HFFc6 (cell line): ENCODE measurements at regions not wholly inside any gene's neighbourhood (a gene's known extent, or its start where the extent isn't known, plus 50 kb on each side); places are given as distances from the start of the nearest gene placed in this dataset.

Source experiments
- DNase-seq: peaks from one replicate; pipeline ENCODE4 v3.0.0-alpha.2; 2018
- H3K27ac Mint-ChIP-seq: 2 replicates; pipeline ENCODE4 v1.8.0; 2020; ENCODE audit warnings: mild to moderate bottlenecking, mixed read lengths
- H3K27me3 Mint-ChIP-seq: 2 replicates; pipeline ENCODE4 v1.8.0; 2021; ENCODE audit warnings: mild to moderate bottlenecking, moderate library complexity, mixed read lengths; ENCODE audit not compliant: insufficient read depth
- H3K36me3 Mint-ChIP-seq: 2 replicates; pipeline ENCODE4 v1.8.0; 2021; ENCODE audit warnings: low read depth, mixed read lengths
- H3K4me1 Mint-ChIP-seq: 2 replicates; pipeline ENCODE4 v1.8.0; 2020; ENCODE audit warnings: low read depth, mixed read lengths
- H3K4me3 Mint-ChIP-seq: 2 replicates; pipeline ENCODE4 v1.8.0; 2020; ENCODE audit warnings: mild to moderate bottlenecking, moderate library complexity, mixed read lengths
- H3K9me3 Mint-ChIP-seq: 2 replicates; pipeline ENCODE4 v1.8.0; 2020; ENCODE audit warnings: mild to moderate bottlenecking, mixed read lengths
- TF ChIP-seq, protein P1 (sequence below): fragments of 200-600 bp; sonication (generic); IDR thresholded peaks from 2 replicates; pipeline ENCODE4 v1.5.0; 2021; ENCODE audit warnings: antibody characterized with exemption, mild to moderate bottlenecking

DNA sequence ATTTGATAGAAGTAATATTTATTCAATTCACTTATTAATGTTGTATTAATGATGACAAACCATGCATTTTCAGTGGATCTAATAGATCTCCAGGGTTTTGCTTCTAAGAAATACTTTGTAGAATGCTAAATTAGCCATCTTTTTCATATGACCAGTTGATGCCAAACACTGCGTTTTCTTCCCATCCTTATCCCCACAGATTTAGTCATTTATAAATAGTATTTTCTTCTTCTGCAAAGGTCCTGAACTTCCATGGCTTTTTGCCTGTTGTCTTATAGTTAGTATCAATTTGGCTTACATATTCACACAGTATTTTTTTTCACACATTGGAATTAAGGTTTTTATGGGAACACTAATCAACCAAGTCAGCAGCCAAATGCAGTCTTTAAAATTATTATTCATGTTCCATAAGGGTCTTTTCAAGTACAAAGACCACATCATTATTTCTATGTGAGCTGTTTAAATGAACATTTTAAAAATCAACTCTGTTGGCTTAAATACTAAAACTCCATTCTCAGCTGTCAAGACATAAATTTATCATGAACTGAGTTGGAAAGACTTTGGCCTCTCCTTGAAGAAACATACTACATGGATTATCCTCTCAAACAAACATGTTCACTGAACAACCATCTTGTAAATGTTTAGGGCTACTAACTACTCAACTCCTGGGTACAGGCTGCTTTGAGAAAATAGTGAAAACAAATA lies 1278.4 kb upstream of the FLRT2 start:
- Mint-ChIP-seq H3K27ac (no peak overlapping the region), H3K36me3 (no peaks in the 10 kb centered on the region), H3K9me3 (peaks cover 20% of the 10 kb centered on the region), H3K4me1 (no peaks in the 10 kb centered on the region), H3K27me3 (no peaks in the 10 kb centered on the region), H3K4me3 (no peak overlapping the region)
- TF ChIP-seq, protein P1, sequence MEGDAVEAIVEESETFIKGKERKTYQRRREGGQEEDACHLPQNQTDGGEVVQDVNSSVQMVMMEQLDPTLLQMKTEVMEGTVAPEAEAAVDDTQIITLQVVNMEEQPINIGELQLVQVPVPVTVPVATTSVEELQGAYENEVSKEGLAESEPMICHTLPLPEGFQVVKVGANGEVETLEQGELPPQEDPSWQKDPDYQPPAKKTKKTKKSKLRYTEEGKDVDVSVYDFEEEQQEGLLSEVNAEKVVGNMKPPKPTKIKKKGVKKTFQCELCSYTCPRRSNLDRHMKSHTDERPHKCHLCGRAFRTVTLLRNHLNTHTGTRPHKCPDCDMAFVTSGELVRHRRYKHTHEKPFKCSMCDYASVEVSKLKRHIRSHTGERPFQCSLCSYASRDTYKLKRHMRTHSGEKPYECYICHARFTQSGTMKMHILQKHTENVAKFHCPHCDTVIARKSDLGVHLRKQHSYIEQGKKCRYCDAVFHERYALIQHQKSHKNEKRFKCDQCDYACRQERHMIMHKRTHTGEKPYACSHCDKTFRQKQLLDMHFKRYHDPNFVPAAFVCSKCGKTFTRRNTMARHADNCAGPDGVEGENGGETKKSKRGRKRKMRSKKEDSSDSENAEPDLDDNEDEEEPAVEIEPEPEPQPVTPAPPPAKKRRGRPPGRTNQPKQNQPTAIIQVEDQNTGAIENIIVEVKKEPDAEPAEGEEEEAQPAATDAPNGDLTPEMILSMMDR = no peak
- DNase-seq = no peak

DNA sequence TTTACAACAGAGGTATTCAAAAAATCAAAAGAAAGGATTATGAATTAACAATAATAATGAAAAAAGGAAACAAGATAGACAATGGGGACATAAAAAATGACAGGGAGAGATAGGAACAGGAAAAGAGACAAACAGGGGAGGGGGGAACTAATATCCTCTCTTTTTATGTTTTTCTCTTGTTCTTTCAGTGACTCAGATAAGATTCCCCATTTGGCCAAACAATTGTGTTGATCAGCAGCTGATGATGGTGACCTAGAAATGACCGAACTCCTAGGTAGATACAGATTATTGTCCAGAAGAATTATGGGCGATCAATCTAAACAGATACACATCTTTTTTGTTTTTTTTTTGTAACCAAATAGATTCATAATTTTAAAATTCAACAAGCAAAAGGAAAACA lies 1277.2 kb upstream of the FLRT2 start:
- no peak overlapping the region for H3K27ac Mint-ChIP-seq
- no peaks in the 10 kb centered on the region for H3K27me3 Mint-ChIP-seq
- DNase-seq = no peak
- TF ChIP-seq, protein P1 = no peak
- no peaks in the 10 kb centered on the region for H3K36me3 Mint-ChIP-seq
- peaks cover 20% of the 10 kb centered on the region for H3K9me3 Mint-ChIP-seq
- H3K4me3 Mint-ChIP-seq = no peak overlapping the region
- no peaks in the 10 kb centered on the region for H3K4me1 Mint-ChIP-seq

DNA sequence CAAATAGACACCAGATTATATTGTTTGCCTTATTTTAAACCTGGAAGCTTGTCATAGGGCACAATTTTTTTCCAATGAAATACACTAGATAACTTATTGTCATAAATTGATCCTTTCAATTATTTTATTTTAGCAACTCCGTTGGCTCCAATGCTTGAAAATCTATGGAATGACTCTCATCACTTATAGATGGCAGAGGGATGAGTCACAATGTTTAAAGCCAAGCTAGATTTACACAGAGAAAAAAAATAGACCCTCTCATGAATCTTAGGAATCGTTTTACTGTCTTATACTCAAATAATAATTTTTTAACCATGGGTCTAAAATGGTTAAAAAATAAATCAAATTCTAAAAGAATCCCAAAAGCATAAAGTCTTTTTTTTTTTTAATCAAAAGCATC lies 1276.6 kb upstream of the FLRT2 start:
- no peaks in the 10 kb centered on the region for H3K36me3 Mint-ChIP-seq
- no peaks in the 10 kb centered on the region for H3K4me1 Mint-ChIP-seq
- H3K4me3 Mint-ChIP-seq = no peak overlapping the region
- no peak for DNase-seq
- TF ChIP-seq, protein P1 = no peak
- H3K27ac Mint-ChIP-seq = no peak overlapping the region
- H3K27me3 Mint-ChIP-seq = no peaks in the 10 kb centered on the region
- peaks cover 20% of the 10 kb centered on the region for H3K9me3 Mint-ChIP-seq

DNA sequence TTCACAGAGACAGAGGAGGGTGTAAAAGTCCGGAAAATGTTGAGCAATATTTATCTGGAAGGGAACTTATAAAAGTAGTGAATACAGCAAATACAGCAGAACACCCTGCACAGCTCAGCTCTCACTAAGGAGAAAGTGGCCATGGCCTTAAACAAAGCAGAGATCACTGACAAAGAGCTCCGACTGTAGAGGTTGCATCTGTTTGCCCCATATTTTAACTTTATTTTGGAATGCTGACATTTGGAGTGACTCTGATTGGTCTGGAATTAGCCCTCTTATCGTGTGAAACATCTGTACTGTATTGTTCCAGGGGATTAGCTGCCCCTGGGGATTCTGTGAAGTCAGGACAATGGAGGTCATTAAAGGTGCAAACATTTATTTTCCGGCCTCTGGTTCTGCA lies 1275.7 kb upstream of the FLRT2 start:
- Mint-ChIP-seq H3K4me1 (no peaks in the 10 kb centered on the region), H3K27ac (no peak overlapping the region)
- DNase-seq = no peak

DNA sequence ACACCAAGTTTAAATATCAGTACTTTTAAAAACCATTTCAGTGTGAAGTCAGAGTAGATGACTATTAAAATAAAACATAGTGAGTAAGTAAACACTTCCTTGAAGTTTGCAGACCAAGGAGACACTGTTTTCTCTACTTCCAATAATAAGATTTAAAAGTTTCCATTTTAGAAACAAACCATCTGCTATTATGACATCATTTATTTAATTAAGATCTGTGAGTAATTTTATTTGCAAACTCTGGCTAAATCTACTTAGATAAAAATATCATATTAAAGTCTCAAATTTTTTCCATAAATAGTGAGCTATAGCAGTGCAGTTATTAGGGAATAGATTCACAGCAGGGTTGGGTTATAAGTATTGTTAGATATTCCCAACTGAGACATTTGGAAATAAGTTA lies 1267.0 kb upstream of the FLRT2 start:
- Mint-ChIP-seq H3K27me3 (no peaks in the 10 kb centered on the region), H3K4me1 (no peaks in the 10 kb centered on the region), H3K4me3 (no peak overlapping the region), H3K9me3 (peaks cover 15% of the 10 kb centered on the region), H3K36me3 (no peaks in the 10 kb centered on the region), H3K27ac (no peak overlapping the region)
- DNase-seq = no peak
- TF ChIP-seq, protein P1 = no peak

More for the DNA sequence above, 1275.7 kb upstream of the FLRT2 start:
- TF ChIP-seq, protein P1 = no peak
- Mint-ChIP-seq H3K9me3 (peaks cover 24% of the 10 kb centered on the region), H3K36me3 (no peaks in the 10 kb centered on the region), H3K4me3 (no peak overlapping the region), H3K27me3 (no peaks in the 10 kb centered on the region)
